ENCODE measurements at regions not wholly inside any gene's neighbourhood (a gene's known extent, or its start where the extent isn't known, plus 50 kb on each side); places are given as distances from the start of the nearest gene placed in this dataset.
"Not testable (repeated sequence)": the region's sequence is repeated elsewhere in the genome, so short reads cannot be mapped to it uniquely, and the experiment has no call there.

- peak; percentile 12 for DNase-seq (ENCODE audit: low read depth)
- no peak for TF ChIP-seq CTCF (conservative IDR thresholded peaks at IDR 0.05; ENCODE audit: low read depth, low read length)
- H3K4me3 ChIP-seq (ENCODE audit: low read depth, low read length), result no peak overlapping the region
Observed at GRCh38 chr7:114293289-114294012, 121.2 kb upstream of the FOXP2 start.

- no peak for DNase-seq (ENCODE audit: low read depth)
- H3K4me3 ChIP-seq (ENCODE audit: low read depth, low read length), result no peak overlapping the region
- TF ChIP-seq CTCF (conservative IDR thresholded peaks at IDR 0.05; ENCODE audit: low read depth, low read length), result no peak
Observed at GRCh38 chr7:114279901-114280300, 134.7 kb upstream of the FOXP2 start.

- H3K4me3 ChIP-seq (ENCODE audit: low read depth, low read length), result no peak overlapping the region
- DNase-seq (ENCODE audit: low read depth), result no peak
- no peak for TF ChIP-seq CTCF (conservative IDR thresholded peaks at IDR 0.05; ENCODE audit: low read depth, low read length)
Observed at GRCh38 chr7:114273218-114273617, 141.4 kb upstream of the FOXP2 start.

- TF ChIP-seq CTCF (conservative IDR thresholded peaks at IDR 0.05; ENCODE audit: low read depth, low read length), result no peak
- H3K4me3 ChIP-seq (ENCODE audit: low read depth, low read length), result no peak overlapping the region
- no peak for DNase-seq (ENCODE audit: low read depth)
Observed at GRCh38 chr7:114269714-114270113, 144.9 kb upstream of the FOXP2 start.

GRCh38 chr7:114267550-114267949, 147.1 kb upstream of the FOXP2 start:
- not testable (repeated sequence) for H3K4me3 ChIP-seq (ENCODE audit: low read depth, low read length); DNase-seq (ENCODE audit: low read depth)

- DNase-seq (ENCODE audit: low read depth), result no peak
- TF ChIP-seq CTCF (conservative IDR thresholded peaks at IDR 0.05; ENCODE audit: low read depth, low read length), result no peak
- no peak overlapping the region for H3K4me3 ChIP-seq (ENCODE audit: low read depth, low read length)
Observed at GRCh38 chr7:114264023-114264422, 150.6 kb upstream of the FOXP2 start.

- DNase-seq (ENCODE audit: low read depth), result no peak
- no peak overlapping the region for H3K4me3 ChIP-seq (ENCODE audit: low read depth, low read length)
- TF ChIP-seq CTCF (conservative IDR thresholded peaks at IDR 0.05; ENCODE audit: low read depth, low read length), result no peak
Observed at GRCh38 chr7:114263219-114263618, 151.4 kb upstream of the FOXP2 start.
